ENCODE measurements at regions not wholly inside any gene's neighbourhood (a gene's known extent, or its start where the extent isn't known, plus 50 kb on each side); places are given as distances from the start of the nearest gene placed in this dataset.

DNA sequence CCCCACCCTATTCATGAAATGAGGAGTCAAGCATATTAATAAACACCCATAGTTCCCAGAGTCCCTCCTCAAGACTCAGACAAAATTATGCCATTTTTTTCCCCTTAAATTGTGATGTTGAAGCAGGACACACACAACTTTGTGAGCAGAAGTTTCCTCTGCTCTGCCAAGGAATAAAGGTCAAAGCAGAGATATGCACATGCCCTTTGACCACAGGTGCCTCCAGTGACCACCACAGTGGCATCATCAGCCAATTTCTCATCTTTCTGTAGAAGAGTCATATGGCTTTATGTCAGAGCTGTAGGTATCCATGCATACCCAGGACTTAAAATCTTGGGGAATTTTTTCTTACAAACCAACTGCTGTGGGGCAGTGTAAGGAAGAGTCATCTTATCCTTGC, 304.4 kb upstream of the GADL1 start:
- TF ChIP-seq GATA2 (IDR thresholded peaks at IDR 0.05; ENCODE audit: low read depth, low read length), result no peak
- TF ChIP-seq GATA3 (IDR thresholded peaks at IDR 0.05; ENCODE audit: low read depth, low read length), result no peak

Data from SH-SY5Y (cell line).